ENCODE measurements at regions not wholly inside any gene's neighbourhood (a gene's known extent, or its start where the extent isn't known, plus 50 kb on each side); places are given as distances from the start of the nearest gene placed in this dataset.

GRCh38 chr7:46218461-46219200 lies 297.6 kb upstream of the IGFBP3 start:
- no peak for TF ChIP-seq JUND (IDR thresholded peaks at IDR 0.05; ENCODE audit: low read depth)
- DNase-seq (ENCODE audit: low read depth in 1 of 2, low spot score in 1 of 2): no peak
- in situ Hi-C loops (cut with HindIII; ENCODE audit: low pct_unique_long_range_greater_than_20kb, low sequenced_read_pairs): no loop called here

GRCh38 chr7:46215987-46216567 lies 295.0 kb upstream of the IGFBP3 start:
- no peak for DNase-seq (ENCODE audit: low read depth in 1 of 2, low spot score in 1 of 2)
- no peak for TF ChIP-seq JUND (IDR thresholded peaks at IDR 0.05; ENCODE audit: low read depth)
- in situ Hi-C loops (cut with HindIII; ENCODE audit: low pct_unique_long_range_greater_than_20kb, low sequenced_read_pairs): no loop called here

- in situ Hi-C loops (cut with HindIII; ENCODE audit: low pct_unique_long_range_greater_than_20kb, low sequenced_read_pairs): no loop called here
- TF ChIP-seq JUND (IDR thresholded peaks at IDR 0.05; ENCODE audit: low read depth): no peak
- DNase-seq (ENCODE audit: low read depth in 1 of 2, low spot score in 1 of 2): no peak
Measured at GRCh38 chr7:46214526-46214925, 293.5 kb upstream of the IGFBP3 start.

- TF ChIP-seq JUND (IDR thresholded peaks at IDR 0.05; ENCODE audit: low read depth): no peak
- in situ Hi-C loops (cut with HindIII; ENCODE audit: low pct_unique_long_range_greater_than_20kb, low sequenced_read_pairs): no loop called here
- DNase-seq (ENCODE audit: low read depth in 1 of 2, low spot score in 1 of 2): no peak
Measured at GRCh38 chr7:46213154-46213537, 292.1 kb upstream of the IGFBP3 start.

GRCh38 chr7:46212425-46213153 lies 291.5 kb upstream of the IGFBP3 start:
- in situ Hi-C loops (cut with HindIII; ENCODE audit: low pct_unique_long_range_greater_than_20kb, low sequenced_read_pairs): no loop called here
- no peak for TF ChIP-seq JUND (IDR thresholded peaks at IDR 0.05; ENCODE audit: low read depth)
- DNase-seq (ENCODE audit: low read depth in 1 of 2, low spot score in 1 of 2): no peak

GRCh38 chr7:46210467-46210866 lies 289.4 kb upstream of the IGFBP3 start:
- DNase-seq (ENCODE audit: low read depth in 1 of 2, low spot score in 1 of 2): no peak
- TF ChIP-seq JUND (IDR thresholded peaks at IDR 0.05; ENCODE audit: low read depth): no peak
- in situ Hi-C loops (cut with HindIII; ENCODE audit: low pct_unique_long_range_greater_than_20kb, low sequenced_read_pairs): no loop called here

GRCh38 chr7:46209611-46210388 lies 288.7 kb upstream of the IGFBP3 start:
- TF ChIP-seq JUND (IDR thresholded peaks at IDR 0.05; ENCODE audit: low read depth): no peak
- in situ Hi-C loops (cut with HindIII; ENCODE audit: low pct_unique_long_range_greater_than_20kb, low sequenced_read_pairs): no loop called here
- no peak for DNase-seq (ENCODE audit: low read depth in 1 of 2, low spot score in 1 of 2)

GRCh38 chr7:46208635-46209525 lies 287.8 kb upstream of the IGFBP3 start:
- DNase-seq (ENCODE audit: low read depth in 1 of 2, low spot score in 1 of 2): no peak
- TF ChIP-seq JUND (IDR thresholded peaks at IDR 0.05; ENCODE audit: low read depth): no peak
- in situ Hi-C loops (cut with HindIII; ENCODE audit: low pct_unique_long_range_greater_than_20kb, low sequenced_read_pairs): no loop called here

GRCh38 chr7:46207931-46208634 lies 287.0 kb upstream of the IGFBP3 start:
- no peak for DNase-seq (ENCODE audit: low read depth in 1 of 2, low spot score in 1 of 2)
- TF ChIP-seq JUND (IDR thresholded peaks at IDR 0.05; ENCODE audit: low read depth): no peak
- in situ Hi-C loops (cut with HindIII; ENCODE audit: low pct_unique_long_range_greater_than_20kb, low sequenced_read_pairs): no loop called here

- no peak for TF ChIP-seq JUND (IDR thresholded peaks at IDR 0.05; ENCODE audit: low read depth)
- in situ Hi-C loops (cut with HindIII; ENCODE audit: low pct_unique_long_range_greater_than_20kb, low sequenced_read_pairs): no loop called here
- DNase-seq (ENCODE audit: low read depth in 1 of 2, low spot score in 1 of 2): no peak
Measured at GRCh38 chr7:46206476-46207060, 285.5 kb upstream of the IGFBP3 start.

- in situ Hi-C loops (cut with HindIII; ENCODE audit: low pct_unique_long_range_greater_than_20kb, low sequenced_read_pairs): no loop called here
Measured at GRCh38 chr7:46205478-46205877, 284.4 kb upstream of the IGFBP3 start.

More at GRCh38 chr7:46205478-46205877, 284.4 kb upstream of the IGFBP3 start:
- no peak for TF ChIP-seq JUND (IDR thresholded peaks at IDR 0.05; ENCODE audit: low read depth)
- DNase-seq (ENCODE audit: low read depth in 1 of 2, low spot score in 1 of 2): no peak
